ENCODE measurements at regions not wholly inside any gene's neighbourhood (a gene's known extent, or its start where the extent isn't known, plus 50 kb on each side); places are given as distances from the start of the nearest gene placed in this dataset.

- Histone ChIP-seq H3K79me1 (ENCODE audit: low read depth, low read length) (no peaks in the 10 kb centered on the region), H3K23ac (ENCODE audit: insufficient read length) (no peak overlapping the region), H4K20me1 (replicated peaks in 1 of 2; ENCODE audit: control insufficient read depth in 1 of 2, insufficient read depth in 2 of 2, low read length in 2 of 2) (no peaks in the 10 kb centered on the region), H3K14ac (ENCODE audit: insufficient read length) (no peak overlapping the region), H2BK120ac (replicated peaks; ENCODE audit: low read depth, low read length) (no peak overlapping the region), H3K9ac (replicated peaks in 1 of 4; ENCODE audit: extremely low read depth in 1 of 4, low read depth in 3 of 4, low read length in 3 of 4) (no peak overlapping the region), H2BK20ac (ENCODE audit: low read length) (no peak overlapping the region), H3K4ac (replicated peaks; ENCODE audit: insufficient read length, low read depth, low read length) (no peak overlapping the region), H4K91ac (replicated peaks; ENCODE audit: insufficient read length, low read length) (no peak overlapping the region), H3K9me3 (ENCODE audit: insufficient read depth in 2 of 2, low read depth in 1 of 2, low read length in 1 of 2) (no peaks in the 10 kb centered on the region), H3K27me3 (replicated peaks in 1 of 4; ENCODE audit: control insufficient read depth in 3 of 4, extremely low read depth in 1 of 4, insufficient read depth in 3 of 4, low read length in 3 of 4) (no peaks in the 10 kb centered on the region), H3K4me1 (replicated peaks in 1 of 4; ENCODE audit: control insufficient read depth in 3 of 4, insufficient read depth in 4 of 4, low read length in 3 of 4) (no peaks in the 10 kb centered on the region), H2BK12ac (ENCODE audit: low read depth, low read length) (no peak overlapping the region), H3K36me3 (ENCODE audit: control insufficient read depth in 2 of 4, insufficient read depth in 4 of 4, low read length in 3 of 4) (no peaks in the 10 kb centered on the region), H3K4me2 (ENCODE audit: insufficient read depth in 1 of 2, low read depth in 2 of 2, low read length in 2 of 2) (no peak overlapping the region), H3K27ac (ENCODE audit: low read depth, low read length) (no peak overlapping the region), H3K79me2 (ENCODE audit: control insufficient read depth in 1 of 2, insufficient read depth in 2 of 2, low read length in 2 of 2) (no peaks in the 10 kb centered on the region), H3K18ac (ENCODE audit: extremely low read depth, low read length) (no peak overlapping the region), H4K8ac (ENCODE audit: extremely low read depth, insufficient read depth, low read length) (no peak overlapping the region), H2BK5ac (ENCODE audit: low read depth, low read length) (no peak overlapping the region), H3K4me3 (ENCODE audit: extremely low read depth in 1 of 4, insufficient read depth in 2 of 4, low read depth in 3 of 4, low read length in 4 of 4) (no peak overlapping the region), H3K56ac (replicated peaks; ENCODE audit: insufficient read length, low read depth, low read length) (no peak overlapping the region), H3K23me2 (ENCODE audit: low read depth, low read length) (no peaks in the 10 kb centered on the region), H2AFZ (ENCODE audit: low read length) (no peak overlapping the region), H2AK5ac (ENCODE audit: low read depth, low read length) (no peak overlapping the region), H4K5ac (ENCODE audit: insufficient read length, low read depth, low read length) (no peak overlapping the region), H2BK15ac (ENCODE audit: low read length) (no peak overlapping the region)
- FAIRE-seq (no peak), DNase-seq (ENCODE audit: low read depth in 1 of 2, low spot score in 2 of 2) (no peak)
- no peak for TF ChIP-seq ZNF274 (IDR thresholded peaks at IDR 0.05; ENCODE audit: borderline replicate concordance, extremely low read depth, low read length)
- no peak for TF ChIP-seq SP1 (IDR thresholded peaks at IDR 0.05; ENCODE audit: low read depth, low read length)
- no peak for TF ChIP-seq MAFK (IDR thresholded peaks at IDR 0.05; ENCODE audit: low read depth, low read length)
- no peak for TF ChIP-seq POLR2A (IDR thresholded peaks at IDR 0.05; ENCODE audit: control extremely low read depth in 1 of 2, low read depth in 2 of 2, low read length in 2 of 2)
- no peak for TF ChIP-seq TCF12 (IDR thresholded peaks at IDR 0.05; ENCODE audit: low read depth, low read length)
- no peak for TF ChIP-seq GTF2F1 (IDR thresholded peaks at IDR 0.05; ENCODE audit: borderline replicate concordance, low read depth, low read length)
- no peak for TF ChIP-seq KDM1A (IDR thresholded peaks at IDR 0.05; ENCODE audit: borderline replicate concordance, low read length)
- TF ChIP-seq SP4 (IDR thresholded peaks at IDR 0.05; ENCODE audit: low read length): no peak
- no peak for TF ChIP-seq RAD21 (IDR thresholded peaks at IDR 0.05 in 1 of 2, conservative IDR thresholded peaks at IDR 0.05 in 1 of 2; ENCODE audit: low read depth in 2 of 2, low read length in 2 of 2)
- TF ChIP-seq EZH2 (IDR thresholded peaks at IDR 0.05; ENCODE audit: low read depth, low read length, severe bottlenecking): no peak
- no peak for TF ChIP-seq RXRA (IDR thresholded peaks at IDR 0.05; ENCODE audit: insufficient read depth, low read depth, low read length)
- no peak for TF ChIP-seq CTBP2 (IDR thresholded peaks at IDR 0.05; ENCODE audit: borderline replicate concordance, insufficient read depth, insufficient read length, low read length)
- no peak for TF ChIP-seq EGR1 (IDR thresholded peaks at IDR 0.05; ENCODE audit: borderline replicate concordance, low read depth, low read length)
- whole genome bisulfite sequencing, 2 experiments (ENCODE audit: extremely low coverage in 1 of 2, insufficient coverage in 1 of 2, insufficient read length in 1 of 2, insufficient replicate concordance in 2 of 2, low coverage in 1 of 2, low lambda C conversion rate in 2 of 2, missing lambda C conversion rate in 1 of 2): 82% methylated on average over 4 of the region's 4 CpGs; no CpG with 5 or more reads in 1 of the 2 experiments
- POLR2A ChIA-PET (ENCODE audit: partially characterized antibody): no interaction called here
- CTCF ChIA-PET (ENCODE audit: partially characterized antibody): no interaction called here
Observed at GRCh38 chr5:109917154-109917546, 227.4 kb downstream of the MAN2A1 start.
